ENCODE measurements at regions not wholly inside any gene's neighbourhood (a gene's known extent, or its start where the extent isn't known, plus 50 kb on each side); places are given as distances from the start of the nearest gene placed in this dataset.
"Not testable (repeated sequence)": the region's sequence is repeated elsewhere in the genome, so short reads cannot be mapped to it uniquely, and the experiment has no call there.

DNA sequence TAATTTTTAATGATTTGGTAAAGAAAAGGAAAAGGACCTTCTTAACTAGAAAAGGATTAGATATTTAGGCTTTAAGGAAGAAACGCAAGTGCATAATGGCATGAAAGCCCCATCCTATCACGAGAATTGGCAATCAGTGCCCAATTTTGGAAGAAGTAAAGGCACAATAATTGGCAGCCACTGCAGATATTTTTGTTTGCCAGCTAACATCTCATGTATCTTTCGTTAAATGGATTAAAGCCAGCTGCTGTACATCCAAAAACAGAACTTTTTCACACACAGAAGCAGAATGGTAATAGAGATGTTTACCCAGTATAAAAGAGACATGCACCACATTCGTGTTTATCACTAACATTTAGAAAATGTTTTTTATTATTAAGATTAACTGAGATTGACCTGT is 180.3 kb downstream of the C6orf118 start:
- 77% methylated on average over 4 of the region's 4 CpGs for WGBS (ENCODE audit: low lambda C conversion rate, missing lambda C conversion rate)
- DNase-seq (ENCODE audit: low spot score), result no peak

DNA sequence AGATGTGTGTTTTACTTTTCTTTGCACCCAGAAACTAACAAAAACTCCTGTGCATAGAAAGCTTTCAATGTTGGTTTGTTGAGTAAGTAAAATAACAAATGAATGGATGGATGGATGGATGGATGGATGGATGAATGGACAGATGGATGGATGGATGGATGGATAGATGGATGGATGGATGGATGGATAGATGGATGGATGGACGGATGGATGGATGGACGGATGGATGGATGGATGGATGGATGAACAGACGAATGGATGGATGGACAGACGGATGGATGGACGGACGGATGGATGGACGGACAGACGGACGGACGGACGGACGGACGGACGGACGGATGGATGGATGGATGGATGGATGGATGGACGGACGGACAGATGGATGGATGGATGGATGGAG is 181.7 kb downstream of the C6orf118 start:
- H3K79me2 ChIP-seq; H3K4me2 ChIP-seq; DNase-seq (ENCODE audit: low spot score); H3K9me3 ChIP-seq (ENCODE audit: low read depth); H3K4me1 ChIP-seq (ENCODE audit: insufficient read depth); H3K9me2 ChIP-seq (replicated peaks; ENCODE audit: insufficient read depth); H3K4me3 ChIP-seq; H3K27me3 ChIP-seq; H2AFZ ChIP-seq; H3K27ac ChIP-seq; H4K20me1 ChIP-seq (ENCODE audit: insufficient read depth, poor library complexity, severe bottlenecking); H3K36me3 ChIP-seq (replicated peaks; ENCODE audit: insufficient read depth, low read depth): not testable (repeated sequence)
- WGBS (ENCODE audit: low lambda C conversion rate, missing lambda C conversion rate), result 97% methylated on average over 15 of the region's 17 CpGs

More for the DNA sequence above, 180.3 kb downstream of the C6orf118 start:
- Histone ChIP-seq H3K79me2 (no peaks in the 10 kb centered on the region), H3K9me3 (ENCODE audit: low read depth) (no peaks in the 10 kb centered on the region), H3K9me2 (replicated peaks; ENCODE audit: insufficient read depth) (no peaks in the 10 kb centered on the region), H3K27ac (no peak overlapping the region), H3K4me1 (ENCODE audit: insufficient read depth) (no peaks in the 10 kb centered on the region), H2AFZ (no peak overlapping the region), H3K36me3 (replicated peaks; ENCODE audit: insufficient read depth, low read depth) (no peaks in the 10 kb centered on the region), H3K27me3 (no peaks in the 10 kb centered on the region), H4K20me1 (ENCODE audit: insufficient read depth, poor library complexity, severe bottlenecking) (no peaks in the 10 kb centered on the region), H3K4me3 (no peak overlapping the region), H3K4me2 (no peak overlapping the region)
- no peak for TF ChIP-seq EZH2phosphoT487 (IDR thresholded peaks at IDR 0.05; ENCODE audit: low read depth, severe bottlenecking, unreplicated experiment)
- TF ChIP-seq EZH2 (IDR thresholded peaks at IDR 0.05; ENCODE audit: borderline replicate concordance), result no peak
- TF ChIP-seq, protein P1, sequence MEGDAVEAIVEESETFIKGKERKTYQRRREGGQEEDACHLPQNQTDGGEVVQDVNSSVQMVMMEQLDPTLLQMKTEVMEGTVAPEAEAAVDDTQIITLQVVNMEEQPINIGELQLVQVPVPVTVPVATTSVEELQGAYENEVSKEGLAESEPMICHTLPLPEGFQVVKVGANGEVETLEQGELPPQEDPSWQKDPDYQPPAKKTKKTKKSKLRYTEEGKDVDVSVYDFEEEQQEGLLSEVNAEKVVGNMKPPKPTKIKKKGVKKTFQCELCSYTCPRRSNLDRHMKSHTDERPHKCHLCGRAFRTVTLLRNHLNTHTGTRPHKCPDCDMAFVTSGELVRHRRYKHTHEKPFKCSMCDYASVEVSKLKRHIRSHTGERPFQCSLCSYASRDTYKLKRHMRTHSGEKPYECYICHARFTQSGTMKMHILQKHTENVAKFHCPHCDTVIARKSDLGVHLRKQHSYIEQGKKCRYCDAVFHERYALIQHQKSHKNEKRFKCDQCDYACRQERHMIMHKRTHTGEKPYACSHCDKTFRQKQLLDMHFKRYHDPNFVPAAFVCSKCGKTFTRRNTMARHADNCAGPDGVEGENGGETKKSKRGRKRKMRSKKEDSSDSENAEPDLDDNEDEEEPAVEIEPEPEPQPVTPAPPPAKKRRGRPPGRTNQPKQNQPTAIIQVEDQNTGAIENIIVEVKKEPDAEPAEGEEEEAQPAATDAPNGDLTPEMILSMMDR (IDR thresholded peaks at IDR 0.05; ENCODE audit: poor library complexity), result no peak

DNA sequence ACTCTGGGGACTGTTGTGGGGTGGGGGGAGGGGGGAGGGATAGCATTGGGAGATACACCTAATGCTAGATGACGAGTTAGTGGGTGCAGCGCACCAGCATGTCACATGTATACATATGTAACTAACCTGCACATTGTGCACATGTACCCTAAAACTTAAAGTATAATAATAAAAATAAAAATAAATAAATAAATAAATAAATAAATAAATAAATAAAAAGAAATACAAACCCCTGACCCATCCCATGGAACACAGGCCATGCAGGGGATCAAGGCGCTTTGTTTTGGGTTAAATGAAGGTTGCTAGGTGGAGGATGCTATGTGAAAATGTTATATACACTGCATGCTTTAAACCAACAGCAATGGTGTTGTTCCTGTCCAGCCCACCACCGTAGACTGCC is 184.7 kb downstream of the C6orf118 start:
- DNase-seq (ENCODE audit: low spot score); H3K36me3 ChIP-seq (replicated peaks; ENCODE audit: insufficient read depth, low read depth); H3K9me3 ChIP-seq (ENCODE audit: low read depth); H3K4me2 ChIP-seq; H3K4me3 ChIP-seq; H3K27ac ChIP-seq; H4K20me1 ChIP-seq (ENCODE audit: insufficient read depth, poor library complexity, severe bottlenecking); H3K4me1 ChIP-seq (ENCODE audit: insufficient read depth); H3K9me2 ChIP-seq (replicated peaks; ENCODE audit: insufficient read depth); H3K27me3 ChIP-seq; H2AFZ ChIP-seq; H3K79me2 ChIP-seq: not testable (repeated sequence)
- 91% methylated on average over 2 of the region's 4 CpGs for WGBS (ENCODE audit: low lambda C conversion rate, missing lambda C conversion rate)

DNA sequence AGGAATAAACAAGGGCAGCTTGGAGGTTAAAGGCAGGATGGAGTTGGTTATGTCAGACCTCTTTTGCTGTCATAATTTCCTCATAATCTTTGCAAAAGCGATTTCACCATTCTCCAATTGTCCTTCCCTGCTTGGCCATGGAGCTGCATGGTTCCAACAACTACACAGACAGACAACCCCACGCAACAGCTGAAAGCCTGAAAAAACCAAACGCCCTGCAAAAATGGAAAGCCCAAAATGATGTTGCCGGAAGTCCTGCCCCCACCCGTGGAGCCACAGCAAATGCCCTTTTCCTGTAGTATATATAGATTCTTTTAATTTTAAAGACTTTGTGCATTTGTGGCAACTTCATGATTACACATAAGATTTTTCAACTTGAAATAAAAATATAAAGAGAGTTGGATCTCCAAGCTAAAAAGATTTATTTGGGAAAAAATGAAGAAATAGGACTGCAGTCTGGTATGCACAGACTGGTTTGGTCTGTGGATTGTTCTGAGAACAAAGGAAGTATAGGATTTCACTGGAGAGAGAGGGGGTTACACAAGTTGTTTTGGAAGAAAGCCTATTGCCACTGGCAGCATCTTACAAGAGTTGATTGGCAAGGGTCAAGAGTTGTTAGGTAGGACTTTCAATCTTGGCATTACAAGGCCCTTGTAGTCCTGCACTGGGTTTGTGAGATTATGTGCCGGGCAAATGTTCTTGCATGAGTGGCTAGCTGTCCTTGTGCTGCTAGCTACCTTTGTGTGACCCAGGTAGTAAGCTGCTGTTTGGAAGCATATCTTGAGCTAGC is 190.0 kb downstream of the C6orf118 start:
- H3K9me2 ChIP-seq (replicated peaks; ENCODE audit: insufficient read depth), result no peaks in the 10 kb centered on the region
- TF ChIP-seq, protein P1 (IDR thresholded peaks at IDR 0.05; ENCODE audit: poor library complexity), result no peak
- TF ChIP-seq EZH2phosphoT487 (IDR thresholded peaks at IDR 0.05; ENCODE audit: low read depth, severe bottlenecking, unreplicated experiment), result no peak
- no peak for TF ChIP-seq EZH2 (IDR thresholded peaks at IDR 0.05; ENCODE audit: borderline replicate concordance)
- H3K27me3 ChIP-seq, result no peaks in the 10 kb centered on the region
- H3K9me3 ChIP-seq (ENCODE audit: low read depth), result peaks cover 2% of the 10 kb centered on the region
- no peaks in the 10 kb centered on the region for H3K79me2 ChIP-seq
- no peak for DNase-seq (ENCODE audit: low spot score)
- no peaks in the 10 kb centered on the region for H3K36me3 ChIP-seq (replicated peaks; ENCODE audit: insufficient read depth, low read depth)
- no peak overlapping the region for H3K4me3 ChIP-seq
- whole genome bisulfite sequencing (ENCODE audit: low lambda C conversion rate, missing lambda C conversion rate), result 80% methylated on average over 6 of the region's 6 CpGs
- H4K20me1 ChIP-seq (ENCODE audit: insufficient read depth, poor library complexity, severe bottlenecking), result no peaks in the 10 kb centered on the region
- no peaks in the 10 kb centered on the region for H3K4me1 ChIP-seq (ENCODE audit: insufficient read depth)
- H2AFZ ChIP-seq, result no peak overlapping the region
- H3K27ac ChIP-seq, result no peak overlapping the region
- H3K4me2 ChIP-seq, result no peak overlapping the region
